Right lobe of liver (tissue), 6 donors: ENCODE measurements at regions not wholly inside any gene's neighbourhood (a gene's known extent, or its start where the extent isn't known, plus 50 kb on each side); places are given as distances from the start of the nearest gene placed in this dataset.

Source experiments
- ATAC-seq, 4 donors: fragments of 200-7000 bp; cut with Tn5 transposase; one replicate each; pipeline ENCODE4 v1.9.1; 2020; ENCODE audit warnings: mild to moderate bottlenecking in 4 of 4, moderate library complexity in 4 of 4
- DNase-seq, 3 donors: peaks; one replicate each; pipeline ENCODE4 v3.0.0-alpha.2; 2020
- H3K27ac ChIP-seq, 3 donors: fragments of 200-600 bp; one replicate each; pipeline ENCODE4 v1.8.0; 2022
- H3K27me3 ChIP-seq, 2 donors: fragments of 200-600 bp; one replicate each; pipeline ENCODE4 v1.8.0; 2022
- H3K36me3 ChIP-seq, 4 donors: fragments of 200-600 bp; sonication (generic) in 1 of 4; one replicate each; pipeline versions ENCODE4 v1.5.1 to v1.8.0; 2017 to 2022; ENCODE audit warnings: control low read depth in 1 of 4
- H3K4me1 ChIP-seq, 4 donors: fragments of 200-600 bp; sonication (generic) in 1 of 4; one replicate each; pipeline versions ENCODE4 v1.5.1 to v1.8.0; 2017 to 2022; ENCODE audit warnings: control low read depth in 1 of 4
- H3K4me3 ChIP-seq, 3 donors: fragments of 200-600 bp; one replicate each; pipeline ENCODE4 v1.8.0; 2022
- H3K9me3 ChIP-seq, 4 donors: fragments of 200-600 bp; sonication (generic) in 1 of 4; one replicate each; pipeline versions ENCODE4 v1.5.1 to v1.8.0; 2017 to 2022; ENCODE audit warnings: control low read depth in 1 of 4
- CTCF ChIP-seq, 4 donors: fragments of 200-600 bp in 3 of 4; fragments of 450-650 bp in 1 of 4; IDR thresholded peaks; one replicate each; pipeline versions ENCODE4 v1.5.1 to v1.8.0; 2016 to 2022; ENCODE audit warnings: antibody characterized with exemption in 4 of 4, mild to moderate bottlenecking in 2 of 4
- POLR2A ChIP-seq: fragments of 450-650 bp; IDR thresholded peaks from one replicate; pipeline ENCODE4 v1.6.1; 2017; ENCODE audit warnings: antibody characterized with exemption, mild to moderate bottlenecking
- WGBS: methylation state at CpG from one replicate; pipeline ENCODE4 v1.1.6; 2018; ENCODE audit warnings: low coverage, low lambda C conversion rate; ENCODE audit not compliant: insufficient coverage; ENCODE audit errors: missing lambda C conversion rate; 5-methylcytosine and 5-hydroxymethylcytosine counted together
- intact Hi-C, 2 donors: fragments of 100-400 bp; cut with DNase I; formaldehyde crosslinking; loops; one replicate each; pipeline versions ENCODE4 v1.11.2 to v1.14.1; 2022
- donor health status: DM: no; HTN: yes; CAD: no.
- donor health status: DM: no; HTN: no; CAD: no.
- donor health status: DM: no; HTN: no; CAD: no.
- donor health status: DM: no; HTN: yes; CAD: no.
- donor health status: DM: no; HTN: yes; CAD: no.

- no peaks in the 10 kb centered on the region for H3K4me1 ChIP-seq
- intact Hi-C loops: no loop called here
- no peaks in the 10 kb centered on the region for H3K9me3 ChIP-seq
- no peak for TF ChIP-seq POLR2A
- no peak overlapping the region for H3K27ac ChIP-seq
- no peaks in the 10 kb centered on the region for H3K36me3 ChIP-seq
- no peaks in the 10 kb centered on the region for H3K27me3 ChIP-seq
- no peak for ATAC-seq
- no peak for DNase-seq
- H3K4me3 ChIP-seq: no peak overlapping the region
Measured at GRCh38 chr6:67212584-67212983, 1422.5 kb upstream of the ADGRB3 start.

DNA sequence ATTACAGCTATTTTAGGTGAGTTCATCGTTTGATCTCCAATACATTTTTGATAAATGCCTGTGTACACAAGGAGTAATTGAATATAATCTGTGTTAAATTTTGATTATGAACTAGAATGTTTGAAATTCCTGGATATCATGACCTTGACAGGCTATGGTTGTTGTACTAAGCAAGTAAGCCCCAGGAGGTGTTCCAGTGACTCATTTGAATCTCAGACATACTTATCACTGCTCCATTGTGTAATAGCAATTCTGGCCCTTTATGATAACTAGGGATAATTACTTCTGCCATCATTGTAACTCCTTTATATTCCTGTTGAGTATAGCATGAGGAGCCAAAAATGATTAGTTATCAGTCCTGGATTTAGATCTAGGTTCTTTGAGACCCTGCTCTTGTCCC is 1424.6 kb upstream of the ADGRB3 start:
- Histone ChIP-seq H3K4me1 (no peaks in the 10 kb centered on the region), H3K27me3 (no peaks in the 10 kb centered on the region), H3K4me3 (no peak overlapping the region), H3K27ac (no peak overlapping the region), H3K36me3 (no peaks in the 10 kb centered on the region), H3K9me3 (peaks cover 0 to 3% (median 0%) of the 10 kb centered on the region in 4 donors)
- intact Hi-C loops: no loop called here
- ATAC-seq (no peak), DNase-seq (no peak)
- TF ChIP-seq CTCF (IDR thresholded peaks at IDR 0.05) (no peak), POLR2A (no peak)
- 33% methylated on average over 1 of the region's 1 CpG for WGBS

GRCh38 chr6:67201563-67201962 is 1433.5 kb upstream of the ADGRB3 start:
- no peaks in the 10 kb centered on the region for H3K27me3 ChIP-seq
- DNase-seq (no peak), ATAC-seq (no peak)
- no peak for TF ChIP-seq CTCF (IDR thresholded peaks at IDR 0.05)
- no peak for TF ChIP-seq POLR2A
- no peaks in the 10 kb centered on the region for H3K4me1 ChIP-seq
- intact Hi-C loops: no loop called here
- H3K9me3 ChIP-seq: peaks cover 0 to under 1% (median 0%) of the 10 kb centered on the region in 4 donors
- no peak overlapping the region for H3K27ac ChIP-seq
- 57% methylated on average over 2 of the region's 13 CpGs for WGBS
- no peak overlapping the region for H3K4me3 ChIP-seq
- no peaks in the 10 kb centered on the region for H3K36me3 ChIP-seq

DNA sequence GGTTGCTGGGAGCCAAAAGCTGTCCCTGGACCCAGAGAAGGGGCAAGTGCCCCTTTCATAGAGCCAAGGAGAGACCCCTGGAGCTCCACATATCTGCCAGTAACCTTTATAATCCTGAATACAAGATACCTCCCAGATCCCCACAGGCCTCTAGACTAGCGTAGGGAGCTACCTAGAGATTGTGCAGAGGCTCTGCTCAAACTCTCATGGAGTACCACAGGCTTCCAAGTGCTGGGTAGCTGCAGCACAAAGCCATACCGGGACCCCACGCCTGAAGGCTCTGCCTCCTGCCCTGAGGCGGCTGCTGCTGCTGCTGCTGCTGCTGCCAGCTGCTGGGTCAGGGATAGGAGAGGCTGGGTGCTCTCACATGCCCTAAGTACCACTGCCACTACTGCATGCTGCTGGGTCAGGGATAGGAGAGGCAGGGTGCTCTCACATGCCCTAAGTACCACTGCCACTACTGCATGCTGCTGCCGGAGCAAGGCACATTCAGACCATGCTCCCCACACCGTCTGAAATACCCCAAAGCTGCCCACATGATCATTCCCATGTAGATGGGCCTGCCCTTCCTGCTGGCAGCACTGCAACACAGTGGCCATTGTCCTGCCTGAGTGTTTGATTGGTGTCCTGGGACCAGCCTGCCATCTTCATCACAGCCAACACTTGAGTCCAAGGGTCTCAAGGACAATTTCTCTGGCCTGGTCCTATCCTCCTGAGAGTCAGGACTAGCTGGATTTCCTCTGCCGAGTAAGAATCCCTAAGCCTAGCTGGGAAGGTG is 1434.3 kb upstream of the ADGRB3 start:
- 37% methylated on average over 2 of the region's 7 CpGs for WGBS
- Histone ChIP-seq H3K4me1 (no peaks in the 10 kb centered on the region), H3K36me3 (no peaks in the 10 kb centered on the region), H3K4me3 (no peak overlapping the region), H3K9me3 (no peaks in the 10 kb centered on the region), H3K27ac (no peak overlapping the region), H3K27me3 (no peaks in the 10 kb centered on the region)
- intact Hi-C loops: no loop called here
- TF ChIP-seq POLR2A (no peak), CTCF (IDR thresholded peaks at IDR 0.05) (no peak)
- ATAC-seq (no peak), DNase-seq (no peak)

GRCh38 chr6:67199425-67199824 is 1435.7 kb upstream of the ADGRB3 start:
- intact Hi-C loops: no loop called here
- TF ChIP-seq POLR2A (no peak), CTCF (IDR thresholded peaks at IDR 0.05) (no peak)
- no peaks in the 10 kb centered on the region for H3K9me3 ChIP-seq
- no peak overlapping the region for H3K27ac ChIP-seq
- 32% methylated on average over 6 of the region's 6 CpGs for WGBS
- H3K36me3 ChIP-seq: no peaks in the 10 kb centered on the region
- H3K27me3 ChIP-seq: no peaks in the 10 kb centered on the region
- H3K4me1 ChIP-seq: no peaks in the 10 kb centered on the region
- no peak overlapping the region for H3K4me3 ChIP-seq
- no peak for DNase-seq
- no peak for ATAC-seq
